Astrocyte (in vitro differentiated cells and primary cell): ENCODE measurements at regions not wholly inside any gene's neighbourhood (a gene's known extent, or its start where the extent isn't known, plus 50 kb on each side); places are given as distances from the start of the nearest gene placed in this dataset.
A peak's percentile ranks its signal among the peaks of the same experiment; 100 is the strongest.

Source experiments
- DNase-seq: peaks from one replicate; pipeline ENCODE4 v3.0.0-alpha.2; 2010; ENCODE audit warnings: low read depth
- FAIRE-seq: peaks from 2 replicates; lab custom pipeline; 2011; peaks lifted over from hg19 to GRCh38; lab: Jason Lieb, UNC
- H2AFZ ChIP-seq: 2 replicates; pipeline ENCODE4 v1.6.0; 2012; ENCODE audit warnings: low read depth, low read length, inconsistent platforms
- H3K27ac ChIP-seq: 2 replicates; pipeline ENCODE4 v1.5.1; 2011; ENCODE audit warnings: low read depth, low read length, inconsistent platforms
- H3K27me3 ChIP-seq: 2 replicates; pipeline ENCODE4 v1.6.0; 2011; ENCODE audit warnings: low read length, inconsistent platforms; ENCODE audit not compliant: insufficient read depth
- H3K36me3 ChIP-seq: 2 replicates; pipeline ENCODE4 v1.5.1; 2011; ENCODE audit warnings: low read length, inconsistent platforms; ENCODE audit not compliant: insufficient read depth
- H3K4me1 ChIP-seq: 2 replicates; pipeline ENCODE4 v1.5.1; 2011; ENCODE audit warnings: low read length, inconsistent platforms; ENCODE audit not compliant: insufficient read depth
- H3K4me2 ChIP-seq: 2 replicates; pipeline ENCODE4 v1.6.0; 2012; ENCODE audit warnings: low read length, inconsistent platforms
- H3K4me3 ChIP-seq: 2 replicates; pipeline ENCODE4 v1.5.1; 2011; ENCODE audit warnings: low read depth, mild to moderate bottlenecking, low read length, inconsistent platforms; ENCODE audit not compliant: insufficient read depth
- H3K79me2 ChIP-seq: 2 replicates; pipeline ENCODE4 v1.6.0; 2012; ENCODE audit warnings: mild to moderate bottlenecking, low read length, inconsistent platforms; ENCODE audit not compliant: insufficient read depth
- H3K9ac ChIP-seq: 2 replicates; pipeline ENCODE4 v1.6.0; 2012; ENCODE audit warnings: mild to moderate bottlenecking, low read length, inconsistent platforms
- H3K9me3 ChIP-seq: 2 replicates; pipeline ENCODE4 v1.5.1; 2012; ENCODE audit warnings: low read depth, mild to moderate bottlenecking, low read length, inconsistent platforms; ENCODE audit not compliant: insufficient read depth
- H4K20me1 ChIP-seq: 2 replicates; pipeline ENCODE4 v1.6.0; 2012; ENCODE audit warnings: low read length, inconsistent platforms; ENCODE audit not compliant: insufficient read depth
- H3K27ac Mint-ChIP-seq: one replicate; pipeline ENCODE4 v1.8.0; 2021; ENCODE audit warnings: mild to moderate bottlenecking, mixed read lengths; ENCODE audit not compliant: unreplicated experiment
- H3K27me3 Mint-ChIP-seq: one replicate; pipeline ENCODE4 v1.8.0; 2021; ENCODE audit warnings: low read depth, mixed read lengths; ENCODE audit not compliant: unreplicated experiment
- H3K36me3 Mint-ChIP-seq: one replicate; pipeline ENCODE4 v1.8.0; 2021; ENCODE audit warnings: low read depth, mixed read lengths; ENCODE audit not compliant: unreplicated experiment
- H3K4me1 Mint-ChIP-seq: one replicate; pipeline ENCODE4 v1.8.0; 2021; ENCODE audit warnings: low read depth, mixed read lengths; ENCODE audit not compliant: unreplicated experiment
- H3K4me3 Mint-ChIP-seq: one replicate; pipeline ENCODE4 v1.8.0; 2021; ENCODE audit warnings: mild to moderate bottlenecking, moderate library complexity, mixed read lengths; ENCODE audit not compliant: unreplicated experiment
- H3K9me3 Mint-ChIP-seq: one replicate; pipeline ENCODE4 v1.8.0; 2021; ENCODE audit warnings: mild to moderate bottlenecking, mixed read lengths; ENCODE audit not compliant: unreplicated experiment
- CTCF ChIP-seq: IDR thresholded peaks from 2 replicates; pipeline ENCODE4 v1.5.1; 2011; ENCODE audit warnings: low read depth, mild to moderate bottlenecking, inconsistent platforms, low read length, moderate library complexity; ENCODE audit not compliant: insufficient read depth
- EZH2 ChIP-seq: IDR thresholded peaks from 2 replicates; pipeline ENCODE4 v1.6.1; 2012; ENCODE audit warnings: mild to moderate bottlenecking, low read length, inconsistent platforms; ENCODE audit not compliant: insufficient read depth

DNA sequence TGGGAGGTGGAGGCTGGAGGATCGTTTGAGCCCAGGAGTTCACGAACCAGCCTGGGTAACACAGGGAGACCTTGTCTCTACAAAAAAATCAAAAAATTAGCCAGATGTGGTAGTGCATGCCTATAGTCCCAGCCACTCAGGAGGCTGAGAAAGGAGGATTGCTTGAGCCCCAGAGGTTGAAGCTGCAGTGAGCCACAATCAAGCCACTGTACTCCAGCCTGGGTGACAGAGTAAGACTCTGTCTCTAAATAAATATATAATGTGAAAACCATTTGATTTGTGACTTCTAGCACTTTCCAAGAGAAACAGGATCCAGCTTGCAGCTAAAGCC, 459.1 kb downstream of the SOX9 start:
- Histone ChIP-seq H3K27ac (no peak overlapping the region), H3K36me3 (no peaks in the 10 kb centered on the region), H2AFZ (no peak overlapping the region), H4K20me1 (peaks cover 91% of the 10 kb centered on the region), H3K9me3 (no peaks in the 10 kb centered on the region), H3K9ac (no peak overlapping the region), H3K4me2 (no peak overlapping the region), H3K4me1 (peaks cover 17% of the 10 kb centered on the region), H3K27me3 (no peaks in the 10 kb centered on the region), H3K79me2 (peaks cover 96% of the 10 kb centered on the region), H3K4me3 (no peak overlapping the region)
- H3K27ac Mint-ChIP-seq: no peak overlapping the region
- no peak for FAIRE-seq
- no peaks in the 10 kb centered on the region for H3K27me3 Mint-ChIP-seq
- H3K4me3 Mint-ChIP-seq: no peak overlapping the region
- no peaks in the 10 kb centered on the region for H3K9me3 Mint-ChIP-seq
- DNase-seq: no peak
- peaks cover 17% of the 10 kb centered on the region for H3K36me3 Mint-ChIP-seq
- TF ChIP-seq CTCF (no peak), EZH2 (no peak)
- H3K4me1 Mint-ChIP-seq: peaks cover 32% of the 10 kb centered on the region

DNA sequence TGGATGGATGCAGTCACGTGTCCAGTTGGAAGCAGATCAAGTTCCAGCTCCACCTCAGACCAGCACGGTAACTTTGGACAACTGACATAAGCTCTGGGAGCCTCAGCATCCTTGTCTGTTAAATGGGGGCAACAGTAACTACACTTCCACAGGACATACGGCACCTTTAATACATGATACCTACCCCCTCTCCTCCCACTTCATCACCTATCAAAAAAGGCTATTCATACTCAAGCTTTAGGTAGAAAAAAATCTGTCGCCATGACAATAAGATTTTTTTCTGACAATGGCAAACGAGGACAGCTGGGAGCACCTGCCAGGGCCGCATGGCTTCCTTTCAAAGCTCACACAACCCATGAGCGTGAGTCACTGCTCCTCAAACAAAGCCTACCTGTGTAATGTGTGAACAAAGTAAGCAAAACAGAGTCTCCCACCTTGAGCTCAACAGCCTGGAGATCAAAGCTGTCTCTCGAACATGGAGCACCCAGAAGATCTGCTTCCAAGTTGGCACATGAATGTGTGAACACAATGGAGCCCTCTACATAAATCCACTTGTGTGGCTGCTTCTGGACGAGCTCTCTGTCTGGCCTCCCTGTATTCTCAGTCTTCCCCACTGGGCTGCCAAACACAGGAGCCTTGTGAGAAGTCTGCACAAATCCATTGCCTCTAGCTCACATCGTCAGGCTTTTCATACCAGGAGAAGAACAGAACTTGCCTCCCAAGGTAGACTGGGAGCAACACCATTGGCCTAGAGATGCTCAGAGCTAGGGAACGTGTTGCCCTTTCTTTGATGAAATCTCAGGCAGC, 459.7 kb downstream of the SOX9 start:
- Histone ChIP-seq H4K20me1 (peaks cover 86% of the 10 kb centered on the region), H3K9me3 (no peaks in the 10 kb centered on the region), H2AFZ (no peak overlapping the region), H3K27ac (no peak overlapping the region), H3K36me3 (no peaks in the 10 kb centered on the region), H3K4me2 (no peak overlapping the region), H3K4me1 (peaks cover 16% of the 10 kb centered on the region), H3K27me3 (no peaks in the 10 kb centered on the region), H3K79me2 (peaks cover 92% of the 10 kb centered on the region), H3K4me3 (no peak overlapping the region), H3K9ac (no peak overlapping the region)
- no peak for FAIRE-seq
- Mint-ChIP-seq H3K36me3 (peaks cover 17% of the 10 kb centered on the region), H3K27ac (no peak overlapping the region), H3K27me3 (no peaks in the 10 kb centered on the region), H3K4me3 (no peak overlapping the region), H3K9me3 (no peaks in the 10 kb centered on the region), H3K4me1 (peaks cover 30% of the 10 kb centered on the region)
- no peak for DNase-seq
- TF ChIP-seq CTCF: no peak
- TF ChIP-seq EZH2: no peak

DNA sequence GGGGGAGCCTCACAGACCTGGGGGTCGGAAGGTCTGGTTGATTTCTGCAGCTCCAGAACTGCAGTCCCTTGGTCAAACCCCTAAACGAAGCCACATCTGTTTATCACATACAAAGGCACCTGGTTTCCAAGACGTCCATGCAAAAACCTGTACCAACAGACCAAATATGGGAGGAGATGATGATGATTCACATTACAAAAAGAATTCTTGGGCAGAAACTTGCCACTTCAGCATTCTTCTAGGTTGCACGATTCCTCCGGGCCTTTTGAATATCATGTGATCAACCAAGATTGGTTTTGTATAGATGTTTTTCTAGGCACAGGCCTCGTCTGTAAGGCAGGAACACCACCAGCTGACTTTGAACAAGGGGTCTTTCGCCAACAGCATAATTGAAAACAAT, 466.3 kb downstream of the SOX9 start:
- no peak for TF ChIP-seq CTCF
- no peaks in the 10 kb centered on the region for H3K27me3 ChIP-seq
- DNase-seq: peak; percentile 57
- H2AFZ ChIP-seq: no peak overlapping the region
- no peak overlapping the region for H3K4me3 ChIP-seq
- Mint-ChIP-seq H3K9me3 (no peaks in the 10 kb centered on the region), H3K27ac (peak overlapping the region; percentile 94), H3K4me3 (peak overlapping the region; percentile 13), H3K4me1 (peaks cover 43% of the 10 kb centered on the region), H3K36me3 (peaks cover 6% of the 10 kb centered on the region), H3K27me3 (no peaks in the 10 kb centered on the region)
- H3K27ac ChIP-seq: peak overlapping the region; percentile 71
- H3K4me1 ChIP-seq: peaks cover 32% of the 10 kb centered on the region
- H3K9me3 ChIP-seq: no peaks in the 10 kb centered on the region
- peak overlapping the region; percentile 93 for H3K9ac ChIP-seq
- FAIRE-seq: no peak
- no peaks in the 10 kb centered on the region for H3K36me3 ChIP-seq
- peaks cover 77% of the 10 kb centered on the region for H4K20me1 ChIP-seq
- H3K4me2 ChIP-seq: peak overlapping the region; percentile 86
- H3K79me2 ChIP-seq: peaks cover 90% of the 10 kb centered on the region
